ENCODE measurements at regions not wholly inside any gene's neighbourhood (a gene's known extent, or its start where the extent isn't known, plus 50 kb on each side); places are given as distances from the start of the nearest gene placed in this dataset.
A peak's percentile ranks its signal among the peaks of the same experiment; 100 is the strongest.

DNA sequence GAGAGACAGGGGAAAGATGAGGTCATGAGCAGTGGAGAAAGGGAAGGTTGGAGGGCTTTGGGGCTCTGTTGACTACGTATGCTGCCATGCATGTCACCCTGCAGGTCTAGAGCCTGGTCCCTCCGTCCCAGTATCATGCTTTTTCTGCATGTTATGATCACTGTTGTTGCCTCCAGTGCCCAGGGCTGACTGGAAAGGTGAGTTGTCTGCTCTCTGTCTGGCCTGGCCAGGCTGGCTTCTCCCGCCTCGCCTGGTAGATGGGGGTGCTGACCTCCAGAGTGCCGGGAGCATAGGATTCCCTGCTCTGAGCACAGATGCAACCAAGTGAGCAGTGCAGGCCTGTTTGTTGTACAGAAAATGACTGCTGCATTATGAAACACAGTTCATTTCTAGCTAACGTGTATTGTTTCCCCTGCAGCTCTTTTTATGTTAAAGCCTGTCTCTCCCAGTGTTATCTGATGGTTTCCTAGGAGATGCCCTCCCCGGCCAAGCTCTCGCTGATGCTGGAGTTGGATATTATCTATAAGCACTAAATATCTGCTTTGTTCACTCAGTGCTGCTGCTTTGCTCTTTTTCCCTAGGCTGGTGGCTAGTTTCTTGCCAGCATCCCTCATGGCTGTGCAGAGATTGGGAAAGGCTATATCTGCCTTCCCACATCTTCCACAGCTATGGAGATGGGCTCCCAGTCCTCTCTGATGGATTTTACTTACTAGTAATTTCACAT, 158.2 kb downstream of the TDRD15 start:
- DNase-seq (ENCODE audit: low read depth, low spot score), result no peak

DNA sequence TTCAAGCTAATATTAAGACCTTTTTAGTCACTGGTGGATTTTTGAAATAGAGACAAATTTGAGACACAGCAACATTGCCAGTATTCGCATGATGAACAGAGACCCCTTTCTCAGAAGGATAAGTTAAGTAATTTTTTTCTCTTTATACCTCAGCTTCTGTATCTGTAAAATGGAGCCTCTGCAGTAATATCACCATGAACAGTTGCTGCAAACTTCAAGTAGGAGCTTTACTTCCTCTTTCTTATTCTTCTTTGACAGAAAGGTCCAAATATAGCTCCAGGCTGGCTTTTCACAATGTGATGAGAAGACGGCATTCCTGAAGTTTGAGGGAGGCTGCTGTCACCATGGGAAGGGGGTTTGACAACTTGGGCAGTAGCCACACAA, 158.7 kb downstream of the TDRD15 start:
- no peak for DNase-seq (ENCODE audit: low read depth, low spot score)

GRCh38 chr2:21288299-21288698, 164.5 kb downstream of the TDRD15 start:
- DNase-seq (ENCODE audit: low read depth, low spot score), result peak; percentile 71

DNA sequence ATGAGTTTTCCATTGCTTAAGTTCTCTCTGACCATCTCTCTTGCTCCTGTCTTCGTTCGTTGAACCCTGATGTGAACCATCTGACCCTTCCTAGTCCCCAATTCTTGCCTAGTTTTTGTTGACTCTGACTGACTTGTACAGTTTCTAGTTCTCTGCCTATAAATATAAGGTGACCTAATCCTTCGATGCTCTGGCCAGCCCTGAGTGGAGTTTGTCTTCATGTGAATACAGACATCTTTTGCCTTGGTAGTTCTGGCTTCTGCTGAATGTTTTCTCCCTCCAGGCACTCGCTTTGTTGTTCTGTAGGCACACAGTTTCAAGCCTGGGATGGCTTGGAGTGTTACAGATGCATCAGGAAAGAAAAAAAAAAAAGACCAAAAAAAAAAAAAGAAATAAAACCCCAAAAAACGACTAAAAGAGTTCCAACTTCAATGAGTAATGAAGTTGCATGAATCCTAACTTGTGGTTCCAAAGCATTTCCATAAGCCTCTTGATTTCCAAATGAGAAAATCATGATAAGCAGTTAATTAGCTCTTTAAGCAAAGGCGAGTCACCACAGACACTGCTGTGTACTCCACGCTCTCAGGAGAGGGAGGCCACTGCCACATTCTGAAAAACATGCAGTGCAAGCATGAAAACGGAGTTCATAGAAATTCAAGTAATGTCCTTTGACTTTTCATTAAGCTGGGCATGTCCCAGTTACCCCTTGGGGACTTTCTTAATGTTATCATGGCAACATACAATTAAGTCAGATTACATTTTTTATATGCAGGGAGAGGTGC, 165.2 kb downstream of the TDRD15 start:
- DNase-seq (ENCODE audit: low read depth, low spot score), result peak; percentile 55

DNA sequence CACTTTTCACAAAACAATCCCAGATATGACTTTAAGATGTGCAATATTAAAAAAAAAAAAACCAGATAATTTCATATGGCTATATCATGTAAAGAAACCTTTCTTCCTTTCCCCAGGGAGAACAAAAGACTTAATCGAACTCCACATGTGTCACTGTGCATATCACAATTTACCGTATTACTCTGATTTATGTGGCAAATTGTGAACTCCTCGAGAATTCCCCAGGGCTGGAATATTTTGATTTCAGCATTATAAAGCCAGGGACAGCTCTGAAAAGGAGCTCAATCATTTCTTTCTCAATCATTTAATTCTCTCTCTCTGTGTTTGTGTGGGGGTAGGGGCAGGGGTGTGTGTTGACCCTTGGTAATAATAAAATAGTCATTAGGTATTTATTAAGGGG, 165.8 kb downstream of the TDRD15 start:
- no peak for DNase-seq (ENCODE audit: low read depth, low spot score)

DNA sequence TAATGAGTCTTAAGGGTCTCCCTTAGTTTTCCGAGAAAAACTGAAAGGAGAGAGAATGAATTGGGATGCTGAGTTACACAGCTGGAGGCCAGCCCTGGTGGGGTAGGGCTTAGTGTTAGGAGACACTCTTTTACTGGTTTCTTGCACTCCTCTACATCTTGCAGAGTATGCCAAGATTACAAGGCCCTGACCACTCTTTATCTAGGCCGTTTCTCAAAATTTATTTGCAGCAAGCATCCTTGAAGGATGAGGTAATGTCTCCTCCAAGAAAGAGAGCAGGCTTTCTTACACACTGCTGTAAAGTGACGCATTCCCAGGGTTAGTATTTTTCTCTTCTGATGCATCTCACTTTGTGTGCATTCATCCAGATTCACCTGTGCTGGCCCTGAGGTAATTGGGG, 166.2 kb downstream of the TDRD15 start:
- DNase-seq (ENCODE audit: low read depth, low spot score), result no peak

DNA sequence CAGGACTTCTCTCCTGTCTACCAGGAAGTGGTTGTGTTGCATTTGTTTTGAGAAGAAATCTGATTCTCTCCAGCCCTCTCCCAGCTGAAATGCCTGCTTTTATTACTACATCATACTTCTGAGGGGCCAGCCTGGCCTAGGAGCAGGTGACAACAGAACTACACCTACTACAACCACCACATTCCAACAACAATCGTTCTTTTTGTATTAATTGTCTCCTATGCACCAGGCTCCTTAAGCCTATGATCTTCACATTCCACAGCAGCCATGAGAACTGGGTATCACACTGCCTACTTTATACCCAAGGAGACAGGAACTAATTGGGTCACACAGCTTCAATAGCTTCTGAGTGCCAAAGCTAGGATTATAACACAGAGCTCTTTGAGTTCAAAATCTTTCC, 167.7 kb downstream of the TDRD15 start:
- no peak for DNase-seq (ENCODE audit: low read depth, low spot score)

- no peak for DNase-seq (ENCODE audit: low read depth, low spot score)
Measured at GRCh38 chr2:21294446-21294845, 170.7 kb downstream of the TDRD15 start.

GRCh38 chr2:21299411-21299810, 175.6 kb downstream of the TDRD15 start:
- DNase-seq (ENCODE audit: low read depth, low spot score), result no peak

DNA sequence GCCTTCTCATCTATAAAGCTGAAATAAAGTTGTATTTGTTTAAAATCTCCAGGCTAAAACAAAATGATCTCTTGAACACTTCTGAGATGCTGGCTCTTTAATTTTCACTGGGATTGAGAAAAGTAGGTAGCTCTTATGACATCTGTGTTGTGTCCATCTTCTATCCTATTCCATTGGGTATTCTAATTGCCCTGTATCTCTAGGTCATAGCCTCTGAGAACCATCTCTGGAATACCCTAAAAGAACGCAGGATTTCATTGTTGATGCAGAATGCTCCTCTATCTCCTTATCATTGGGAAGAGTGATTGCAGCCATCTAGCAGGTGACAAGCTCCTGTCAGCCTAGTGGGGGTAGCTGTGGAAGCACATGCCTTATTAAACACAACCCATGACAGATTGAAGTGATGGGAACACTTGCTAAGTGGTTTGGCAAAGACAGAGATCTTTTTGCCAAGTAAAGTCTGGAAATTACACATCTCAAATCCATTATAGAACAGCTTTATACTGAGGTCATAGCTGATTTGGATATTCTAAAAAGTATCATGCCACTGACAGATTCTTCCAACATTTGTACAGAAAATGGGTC, 178.2 kb downstream of the TDRD15 start:
- DNase-seq (ENCODE audit: low read depth, low spot score), result no peak

DNA sequence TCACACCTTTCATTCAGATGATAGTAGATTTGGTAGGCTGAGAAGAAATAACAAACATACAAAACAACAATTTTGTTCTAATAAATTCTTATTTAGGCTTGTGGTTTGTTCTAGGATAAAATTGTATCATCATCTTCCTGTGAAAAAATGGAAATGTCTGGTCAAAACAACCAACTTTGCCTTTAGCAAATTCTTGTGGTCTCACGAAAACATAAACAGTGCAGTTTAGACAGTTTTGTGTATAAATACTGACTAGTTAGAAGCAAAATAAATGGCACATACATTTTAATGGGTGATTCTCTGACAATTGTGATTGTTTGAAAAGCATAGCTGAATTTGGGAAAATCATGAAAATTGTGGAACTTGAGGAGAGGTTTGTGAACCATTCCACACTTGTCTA, 180.1 kb downstream of the TDRD15 start:
- DNase-seq (ENCODE audit: low read depth, low spot score), result no peak

DNA sequence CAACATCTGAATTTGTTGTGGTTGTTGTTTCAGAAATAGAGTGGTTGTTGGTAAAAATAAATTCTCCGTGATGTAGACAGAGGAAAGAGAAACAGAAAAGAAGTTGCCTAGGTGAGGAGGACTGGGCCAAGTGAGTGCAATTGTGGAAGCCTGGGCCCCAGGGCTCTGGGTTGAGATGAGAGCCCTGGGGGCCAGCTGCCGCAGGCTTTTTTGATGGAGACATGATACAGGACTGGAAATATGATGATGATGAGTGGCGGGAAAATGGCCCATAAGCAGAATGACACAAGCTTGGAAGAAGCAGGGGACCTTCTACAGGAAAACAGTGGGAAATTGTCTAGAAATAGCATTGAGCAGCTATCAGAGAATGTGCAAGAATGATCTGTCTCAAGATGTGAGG, 181.8 kb downstream of the TDRD15 start:
- DNase-seq (ENCODE audit: low read depth, low spot score), result no peak

GRCh38 chr2:21306235-21306634, 182.5 kb downstream of the TDRD15 start:
- DNase-seq (ENCODE audit: low read depth, low spot score), result no peak

- no peak for DNase-seq (ENCODE audit: low read depth, low spot score)
Measured at GRCh38 chr2:21307037-21307436, 183.3 kb downstream of the TDRD15 start.

DNA sequence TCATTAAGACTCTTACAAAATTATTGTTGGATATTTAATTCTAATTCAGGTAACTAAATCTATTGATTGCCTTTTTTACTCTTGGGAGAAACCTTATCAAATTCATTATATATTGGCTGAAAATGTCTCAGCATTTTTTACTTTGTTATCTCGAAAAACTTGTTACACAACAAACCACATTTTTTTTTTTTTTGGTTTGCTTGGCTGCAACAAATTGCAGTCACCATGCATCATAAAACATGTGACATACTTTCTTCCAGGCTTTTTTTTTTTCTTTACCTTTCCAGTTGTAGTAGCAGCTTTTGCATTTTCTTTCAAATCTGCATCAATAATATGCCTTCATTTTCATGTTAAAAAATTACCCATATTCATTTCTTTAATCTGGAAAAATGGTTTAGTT, 186.7 kb downstream of the TDRD15 start:
- no peak for DNase-seq (ENCODE audit: low read depth, low spot score)

DNA sequence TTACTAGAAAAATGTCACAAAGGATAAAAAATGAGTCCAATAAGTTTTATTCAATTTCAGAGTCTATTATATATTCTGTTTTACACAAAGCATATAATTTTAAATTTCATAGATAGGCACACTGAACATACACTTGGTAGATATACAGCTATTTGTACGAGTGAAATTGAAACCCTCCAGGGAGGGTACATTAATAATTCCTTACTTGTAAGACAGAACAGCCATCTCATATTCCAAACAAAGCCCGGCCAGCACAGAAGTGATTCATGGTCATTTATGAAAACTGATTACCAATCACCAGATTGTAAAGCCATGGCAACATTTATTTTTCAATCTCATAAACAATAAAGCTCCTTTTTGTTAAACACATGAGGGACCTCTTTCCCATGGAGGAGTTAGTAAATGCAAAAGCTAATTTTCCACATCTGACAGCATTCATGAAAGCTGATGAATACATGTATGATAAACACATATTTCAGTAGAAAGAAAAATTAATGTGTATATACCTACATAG, 190.6 kb downstream of the TDRD15 start:
- no peak for DNase-seq (ENCODE audit: low read depth, low spot score)

GRCh38 chr2:21317131-21317530, 193.4 kb downstream of the TDRD15 start:
- peak; percentile 75 for DNase-seq (ENCODE audit: low read depth, low spot score)

DNA sequence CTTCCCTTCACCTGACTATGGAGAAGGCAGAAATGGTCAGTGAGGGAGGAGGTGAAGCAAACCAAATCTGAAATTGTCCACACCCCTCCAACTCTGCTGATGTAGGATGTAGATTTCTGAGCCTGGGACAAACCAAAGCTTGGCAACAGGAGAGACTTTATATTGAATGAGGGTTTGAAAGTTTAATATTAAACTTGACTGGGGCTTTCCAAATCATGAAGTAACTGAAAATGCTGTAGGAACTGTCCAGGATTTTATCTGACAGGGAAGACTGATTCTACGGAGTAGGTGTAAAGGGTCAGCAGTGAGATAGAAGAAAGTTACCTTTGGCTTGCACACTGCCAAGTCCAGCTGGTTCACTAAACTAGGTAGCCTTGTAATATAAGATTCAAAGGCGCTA, 194.5 kb downstream of the TDRD15 start:
- DNase-seq (ENCODE audit: low read depth, low spot score), result no peak

GRCh38 chr2:21326152-21326551, 202.4 kb downstream of the TDRD15 start:
- peak; percentile 3 for DNase-seq (ENCODE audit: low read depth, low spot score)

DNA sequence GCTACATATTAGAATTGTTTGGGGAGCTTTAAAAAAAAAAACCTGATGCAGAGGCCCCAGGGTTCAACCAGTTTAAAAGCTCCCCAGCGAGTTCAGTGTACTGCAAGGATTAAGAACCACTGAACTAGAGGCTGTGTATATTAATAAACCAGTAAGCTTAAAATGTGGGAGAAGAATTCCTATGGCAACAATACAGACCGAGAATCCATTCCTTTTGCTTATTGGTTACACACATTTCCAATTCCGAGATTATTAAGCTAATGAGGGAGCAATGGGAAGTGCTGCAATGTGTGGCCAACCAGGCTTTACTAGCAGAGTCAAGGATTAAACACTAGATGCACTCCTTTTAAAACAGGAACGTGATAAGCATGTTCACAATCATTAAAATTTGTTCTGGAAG, 204.4 kb downstream of the TDRD15 start:
- no peak for DNase-seq (ENCODE audit: low read depth, low spot score)

GRCh38 chr2:21330786-21331391, 207.1 kb downstream of the TDRD15 start:
- DNase-seq (ENCODE audit: low read depth, low spot score), result no peak

DNA sequence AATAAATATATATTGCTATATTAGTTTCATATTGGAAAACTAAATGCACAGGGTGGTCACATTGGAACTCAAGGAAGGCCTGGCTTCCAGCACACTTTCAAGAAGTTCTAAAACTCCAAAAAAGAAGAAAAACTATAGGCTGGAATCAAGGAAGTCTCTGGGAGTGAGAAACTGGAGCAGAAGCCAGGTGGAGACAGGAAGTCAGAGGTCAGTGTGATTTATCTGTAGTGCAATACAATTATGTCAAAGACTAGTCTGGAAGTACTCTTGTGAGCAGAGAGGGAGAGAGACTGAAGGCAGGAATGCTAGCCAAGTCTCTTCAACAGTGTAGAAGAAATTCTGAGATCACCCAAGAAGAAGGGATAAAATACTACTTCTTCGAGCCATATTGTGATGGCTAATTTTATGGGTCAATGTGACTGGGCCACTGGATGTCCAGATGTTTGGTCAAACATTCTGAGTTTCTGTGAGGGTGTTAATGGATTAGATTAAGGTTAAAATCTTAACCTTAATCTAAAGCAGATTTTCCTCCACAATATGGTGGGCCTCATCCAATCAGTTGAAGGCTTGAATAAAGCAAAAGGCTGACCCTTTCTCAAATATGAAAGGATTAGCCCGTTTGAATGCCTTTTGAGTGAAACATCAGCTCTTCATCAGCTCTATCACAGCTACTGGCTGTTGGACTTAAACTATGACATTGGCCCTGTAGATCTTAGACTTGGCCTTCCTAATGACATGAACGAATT, 208.0 kb downstream of the TDRD15 start:
- DNase-seq (ENCODE audit: low read depth, low spot score), result no peak

Measured in ELF-1 (cell line).